ENCODE measurements at regions not wholly inside any gene's neighbourhood (a gene's known extent, or its start where the extent isn't known, plus 50 kb on each side); places are given as distances from the start of the nearest gene placed in this dataset.

DNA sequence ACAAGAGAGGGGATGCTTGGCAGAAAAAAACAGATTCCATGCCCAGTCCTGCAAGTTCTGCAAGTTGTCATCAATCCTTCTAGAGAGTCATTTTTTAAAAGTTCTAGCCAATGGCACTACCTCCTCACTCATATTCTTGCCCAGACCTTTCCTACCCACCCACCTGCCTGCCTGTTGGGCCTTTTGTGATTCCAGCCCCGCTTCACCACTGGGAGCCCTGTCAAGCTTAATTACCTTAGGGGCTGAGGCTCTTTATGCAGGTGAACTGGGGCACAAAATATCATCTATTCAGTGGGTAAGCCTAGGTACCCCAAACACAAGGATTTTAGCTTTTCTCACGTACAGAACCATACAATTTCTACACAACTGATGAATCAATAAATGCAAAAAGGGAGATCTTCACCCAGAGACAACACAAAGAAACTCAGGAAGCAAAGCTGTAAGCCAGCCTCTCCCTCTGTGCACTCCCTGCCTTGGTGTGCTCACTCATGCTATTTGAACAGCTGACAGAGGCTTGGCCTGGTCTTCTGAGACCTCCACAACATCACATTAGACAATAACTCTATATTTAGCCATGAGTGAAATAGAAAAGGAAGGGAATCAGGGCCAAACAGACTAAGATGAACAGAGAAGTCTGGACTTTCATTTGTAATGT lies 222.6 kb downstream of the HTR7 start:
- no peak for DNase-seq

DNA sequence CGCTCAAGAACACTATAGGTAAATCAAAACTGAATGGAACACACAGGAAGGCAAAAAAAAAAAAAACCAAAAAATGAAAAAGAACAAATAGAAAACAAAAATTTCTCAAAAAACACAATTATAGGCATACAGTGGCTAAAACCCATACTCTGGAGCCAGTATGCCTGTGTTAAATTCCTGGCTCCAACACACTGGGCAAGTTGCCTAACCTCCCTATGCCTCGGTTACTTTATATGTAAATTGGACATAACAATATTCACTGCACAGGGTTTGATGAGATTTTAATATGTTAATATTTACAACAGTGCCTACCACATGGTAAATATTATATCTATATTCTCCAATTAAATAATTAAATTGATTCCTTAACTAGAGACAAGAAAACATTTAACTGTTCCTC lies 217.1 kb downstream of the HTR7 start:
- DNase-seq, result no peak

DNA sequence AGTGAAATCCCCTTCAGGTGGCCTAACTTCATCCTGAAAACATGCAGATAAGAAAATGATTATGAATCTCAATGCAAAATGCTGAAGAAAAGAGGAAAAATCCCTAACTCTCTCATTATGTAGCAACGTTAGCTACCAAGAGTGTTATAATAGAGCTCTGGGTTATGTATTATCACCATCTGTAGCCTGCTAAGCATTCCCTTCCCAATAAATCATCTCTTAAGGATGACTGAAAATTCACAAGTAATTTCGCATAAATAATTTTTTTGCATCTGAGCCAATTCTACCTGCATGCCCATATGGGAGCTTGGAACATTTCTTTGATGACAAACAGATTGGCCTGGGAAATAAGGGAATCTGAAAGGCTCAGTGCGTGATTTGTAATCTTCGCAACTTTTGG lies 216.1 kb downstream of the HTR7 start:
- no peak for DNase-seq

DNA sequence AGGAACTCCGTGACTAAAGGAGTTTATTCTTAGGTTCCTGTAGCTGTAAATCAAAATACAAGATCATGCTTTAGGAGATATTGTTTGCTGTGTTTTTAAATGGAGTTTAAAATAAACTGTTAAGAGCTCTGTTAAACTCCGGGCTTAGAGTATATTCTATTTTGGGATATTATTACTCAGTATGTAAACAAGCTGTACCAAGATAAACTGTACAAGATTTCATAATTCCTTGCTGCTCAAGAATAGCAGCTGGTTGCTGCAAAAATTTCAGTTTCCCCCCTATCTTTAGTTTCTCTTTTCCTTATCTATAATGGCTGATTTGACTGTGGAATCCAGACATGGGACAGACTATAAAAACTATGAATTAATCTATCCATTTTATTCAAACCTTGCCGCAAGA lies 215.7 kb downstream of the HTR7 start:
- no peak for DNase-seq

DNA sequence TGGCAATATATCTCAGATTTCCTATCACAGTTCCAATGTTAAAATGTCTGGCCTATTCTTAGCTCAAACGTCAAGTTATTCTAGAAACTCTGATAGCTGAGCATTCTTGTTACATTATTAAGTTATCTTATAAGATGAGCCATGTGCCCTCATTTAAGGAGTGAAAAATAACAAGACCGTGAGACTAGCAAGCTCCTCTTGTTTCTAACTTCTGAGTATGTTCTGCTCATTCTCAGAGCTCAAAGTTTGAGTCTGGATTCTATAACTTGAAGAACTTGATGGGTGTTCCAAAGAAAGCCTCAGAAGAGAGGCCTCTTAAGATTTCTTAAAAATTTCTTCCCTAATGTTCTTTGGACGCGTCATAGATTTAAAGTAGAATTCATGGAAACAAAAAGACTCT lies 215.2 kb downstream of the HTR7 start:
- DNase-seq, result no peak

DNA sequence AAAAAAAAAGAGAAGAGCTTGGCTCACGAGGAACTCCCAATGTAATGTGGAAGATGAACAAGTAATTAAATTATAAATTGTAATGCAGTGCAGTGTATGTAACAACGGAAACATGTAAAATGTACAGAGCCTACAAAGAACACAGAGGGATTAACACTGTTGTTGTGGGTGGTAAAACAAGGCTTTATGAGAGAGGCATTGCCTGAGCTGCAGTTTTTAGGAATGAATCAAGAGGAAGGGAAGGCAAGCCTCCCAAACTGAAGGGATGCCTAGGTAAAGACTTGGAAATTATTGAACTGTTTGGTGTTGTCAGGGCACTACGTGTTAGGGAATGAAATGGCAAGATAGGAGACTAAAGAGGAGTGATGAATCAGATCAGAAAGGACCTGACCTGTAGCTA lies 213.7 kb downstream of the HTR7 start:
- no peak for DNase-seq

DNA sequence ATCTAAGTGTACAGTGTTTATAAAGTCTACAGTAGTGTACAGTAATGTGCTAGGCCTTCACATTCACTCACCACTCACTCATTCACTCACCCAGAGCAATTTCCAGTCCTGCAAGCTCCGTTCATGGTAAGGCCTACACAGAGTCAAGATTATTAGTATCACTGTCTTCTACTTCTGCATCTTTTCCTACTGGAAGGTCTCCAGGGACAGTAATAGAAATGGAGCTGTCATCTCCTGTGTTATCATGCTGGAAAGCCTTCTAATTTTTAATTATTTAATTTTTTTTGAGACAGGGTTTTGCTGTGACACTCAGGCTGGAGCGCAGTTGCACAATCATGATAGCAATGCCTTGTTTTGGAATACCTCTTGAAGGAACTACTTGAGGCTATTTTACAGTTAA lies 207.0 kb downstream of the HTR7 start:
- no peak for DNase-seq

DNA sequence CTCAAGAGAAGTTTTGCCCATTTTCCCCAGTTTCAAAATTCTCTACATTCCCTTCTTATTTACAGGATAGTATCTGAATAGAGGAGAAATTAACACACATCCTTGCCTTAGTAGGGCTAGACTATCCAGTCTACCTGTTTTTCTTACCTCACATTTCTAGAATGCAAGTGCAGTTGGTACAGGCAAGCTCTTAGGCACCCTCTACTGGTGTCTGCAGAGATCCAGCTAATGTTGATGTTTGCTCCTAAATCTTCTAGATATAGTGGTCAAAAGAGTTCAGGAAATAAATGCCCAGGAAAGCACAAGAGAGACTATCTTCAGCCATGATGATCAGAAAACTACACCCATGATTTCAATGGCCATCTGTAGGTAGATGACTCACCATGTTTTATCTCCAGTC lies 205.3 kb downstream of the HTR7 start:
- no peak for DNase-seq

DNA sequence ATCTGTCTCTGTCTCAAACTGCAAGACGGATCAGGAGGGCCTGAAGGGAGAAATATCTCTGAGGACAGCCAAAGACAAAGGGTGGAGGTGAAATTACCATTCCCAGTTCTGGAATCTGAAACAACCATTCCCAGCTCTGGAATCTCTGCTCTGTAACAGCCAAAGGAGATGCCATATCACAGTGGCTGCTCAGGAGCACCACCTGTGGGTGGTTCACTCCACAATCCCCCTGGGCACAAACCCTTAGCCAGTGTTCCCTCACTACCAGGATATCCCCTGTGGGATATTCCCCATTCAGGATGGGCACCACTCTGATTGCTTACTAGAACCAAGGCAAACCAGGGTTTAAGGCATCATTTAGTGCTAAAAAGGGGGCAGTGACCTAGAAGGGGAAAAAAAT lies 199.0 kb downstream of the HTR7 start:
- DNase-seq, result no peak

DNA sequence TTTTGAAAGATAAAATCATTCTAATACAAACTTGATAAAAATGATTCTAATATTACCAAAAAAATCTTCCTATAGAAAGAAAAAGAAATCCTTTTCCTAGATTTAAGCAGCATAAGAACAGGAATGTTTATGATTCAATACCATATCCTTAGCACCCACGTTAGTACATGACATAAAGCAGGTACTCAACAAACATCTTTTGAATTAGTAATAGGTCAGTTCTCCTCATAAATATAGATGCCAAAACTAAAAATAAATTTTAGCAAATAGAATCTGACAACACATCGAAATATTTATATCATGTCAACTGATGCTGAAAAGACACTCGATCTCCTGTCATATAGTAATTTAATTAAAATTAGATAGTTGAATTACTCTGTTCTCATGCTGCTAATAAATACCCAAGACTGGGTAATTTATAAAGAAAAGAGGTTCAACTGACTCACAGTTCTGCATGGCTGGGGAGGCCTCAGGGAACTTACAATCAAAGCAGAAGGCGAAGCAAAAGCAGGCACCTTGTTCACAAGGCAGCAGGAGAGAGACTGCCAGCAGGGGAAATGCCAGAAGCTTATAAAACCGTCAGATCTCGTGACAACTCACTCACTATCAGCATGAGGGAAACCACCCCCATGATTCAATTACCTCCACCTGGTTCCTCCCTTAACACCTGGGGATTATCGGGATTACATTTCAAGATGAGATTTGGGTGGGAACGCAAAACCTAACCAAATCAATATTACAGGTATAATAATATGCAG lies 191.8 kb downstream of the HTR7 start:
- no peak for DNase-seq

DNA sequence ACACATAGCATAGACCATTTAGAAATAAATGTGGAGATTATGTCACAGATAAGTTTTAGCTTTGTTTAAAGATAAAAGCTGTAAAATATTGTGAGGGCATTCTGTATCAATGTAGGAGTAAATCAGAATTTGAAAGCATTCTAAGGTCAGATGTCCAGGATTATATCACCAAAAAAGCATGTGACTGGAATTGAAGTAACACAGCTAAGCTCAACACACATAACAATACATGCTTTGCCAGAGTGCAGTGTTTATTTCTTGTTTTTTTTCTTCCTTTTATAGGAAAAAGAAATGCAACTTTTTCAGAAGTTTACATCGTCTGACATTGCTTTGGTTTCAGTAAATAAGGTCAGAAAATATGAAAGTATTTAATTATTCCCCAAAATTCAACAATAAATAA lies 183.4 kb downstream of the HTR7 start:
- DNase-seq, result no peak

DNA sequence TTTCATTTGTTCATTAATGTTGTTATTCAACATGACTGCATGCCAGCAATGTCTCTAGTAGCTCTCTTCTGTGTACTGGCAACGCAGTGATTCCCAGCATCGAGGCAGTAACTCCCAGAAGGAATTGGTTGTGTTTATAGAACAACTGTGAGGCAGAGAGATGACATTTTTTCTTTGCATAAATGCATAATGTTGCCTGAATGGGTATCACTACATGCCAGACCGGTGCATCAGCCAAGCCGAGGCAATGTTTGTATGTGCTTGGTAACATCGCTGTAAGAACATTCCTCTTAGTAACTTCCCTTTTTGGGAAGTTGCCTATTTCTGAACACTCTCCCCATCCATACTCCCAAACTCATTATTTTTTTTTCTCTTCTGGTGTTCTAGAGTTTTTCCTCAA lies 182.9 kb downstream of the HTR7 start:
- DNase-seq, result no peak

DNA sequence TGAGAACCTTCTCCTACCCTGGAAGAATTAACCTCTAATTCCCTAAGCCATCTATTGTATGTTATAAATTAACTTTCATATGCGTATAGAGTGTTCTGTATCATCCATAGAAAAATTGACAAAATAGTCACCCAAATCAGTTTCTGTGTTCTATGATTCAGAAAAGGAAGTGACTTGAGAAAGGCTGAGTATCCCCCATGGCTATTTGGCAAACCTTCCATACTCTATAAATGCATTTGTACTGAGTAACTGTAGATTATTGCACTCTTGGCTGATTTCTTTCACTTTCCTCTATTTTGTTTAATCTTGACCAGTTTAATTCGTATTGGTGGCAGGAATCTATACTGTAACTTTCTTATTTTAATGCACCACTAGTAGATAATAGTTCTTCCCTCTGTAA lies 182.2 kb downstream of the HTR7 start:
- no peak for DNase-seq
